RCC 7860 (cell line): ENCODE measurements at regions not wholly inside any gene's neighbourhood (a gene's known extent, or its start where the extent isn't known, plus 50 kb on each side); places are given as distances from the start of the nearest gene placed in this dataset.

ENCODE experiments used
- DNase-seq: peaks from one replicate; pipeline ENCODE4 v3.0.0-alpha.2; 2015; ENCODE audit warnings: low spot score
- FAIRE-seq: peaks from 2 replicates; lab custom pipeline; 2012; peaks lifted over from hg19 to GRCh38; lab: Jason Lieb, UNC

GRCh38 chr7:21354284-21354683, 73.6 kb upstream of the SP4 start:
- FAIRE-seq, result no peak
- no peak for DNase-seq

GRCh38 chr7:21355406-21355874, 72.4 kb upstream of the SP4 start:
- DNase-seq (no peak), FAIRE-seq (no peak)

GRCh38 chr7:21356616-21357015, 71.3 kb upstream of the SP4 start:
- DNase-seq (no peak), FAIRE-seq (no peak)

- FAIRE-seq, result no peak
- DNase-seq, result no peak
Measured at GRCh38 chr7:21357151-21358097, 70.5 kb upstream of the SP4 start.

GRCh38 chr7:21358648-21359047, 69.2 kb upstream of the SP4 start:
- no peak for FAIRE-seq
- no peak for DNase-seq

- FAIRE-seq, result no peak
- no peak for DNase-seq
Measured at GRCh38 chr7:21359163-21359562, 68.7 kb upstream of the SP4 start.

GRCh38 chr7:21361413-21362125, 66.3 kb upstream of the SP4 start:
- FAIRE-seq (no peak), DNase-seq (no peak)

GRCh38 chr7:21364801-21365271, 63.0 kb upstream of the SP4 start:
- FAIRE-seq (no peak), DNase-seq (no peak)

GRCh38 chr7:21365866-21366624, 61.8 kb upstream of the SP4 start:
- FAIRE-seq (peak; percentile 81), DNase-seq (peak; percentile 32)

GRCh38 chr7:21367081-21367480, 60.8 kb upstream of the SP4 start:
- DNase-seq, result no peak
- no peak for FAIRE-seq

- DNase-seq (no peak), FAIRE-seq (no peak)
Measured at GRCh38 chr7:21367537-21367936, 60.3 kb upstream of the SP4 start.

- no peak for DNase-seq
- no peak for FAIRE-seq
Measured at GRCh38 chr7:21368317-21368716, 59.6 kb upstream of the SP4 start.

GRCh38 chr7:21370283-21370982, 57.5 kb upstream of the SP4 start:
- FAIRE-seq, result no peak
- no peak for DNase-seq

GRCh38 chr7:21371360-21371759, 56.5 kb upstream of the SP4 start:
- DNase-seq (no peak), FAIRE-seq (no peak)

- DNase-seq (no peak), FAIRE-seq (no peak)
Measured at GRCh38 chr7:21373031-21373430, 54.9 kb upstream of the SP4 start.

- FAIRE-seq, result no peak
- DNase-seq, result no peak
Measured at GRCh38 chr7:21374134-21374533, 53.7 kb upstream of the SP4 start.

GRCh38 chr7:21377545-21377944, 50.3 kb upstream of the SP4 start:
- FAIRE-seq, result no peak
- no peak for DNase-seq
